Fibroblast of lung (primary cell): ENCODE measurements at regions not wholly inside any gene's neighbourhood (a gene's known extent, or its start where the extent isn't known, plus 50 kb on each side); places are given as distances from the start of the nearest gene placed in this dataset.

Experiments
- DNase-seq, 2 donors: peaks; one replicate each; pipeline versions ENCODE4 v3.0.0 to v3.0.0-alpha.2; 2010; ENCODE audit warnings: low read depth in 2 of 2
- H2AFZ ChIP-seq: 2 replicates; pipeline ENCODE4 v1.5.1; 2012; ENCODE audit warnings: low read length, control low read depth, inconsistent platforms
- H3K27ac ChIP-seq: 2 replicates; pipeline ENCODE4 v1.5.1; 2011; ENCODE audit warnings: low read length, control low read depth; ENCODE audit not compliant: insufficient read depth
- H3K27me3 ChIP-seq: 2 replicates; pipeline ENCODE4 v1.5.1; 2011; ENCODE audit warnings: mild to moderate bottlenecking, low read length; ENCODE audit not compliant: control insufficient read depth, insufficient read depth
- H3K36me3 ChIP-seq: 2 replicates; pipeline ENCODE4 v1.5.1; 2011; ENCODE audit warnings: low read length; ENCODE audit not compliant: control insufficient read depth, insufficient read depth
- H3K4me1 ChIP-seq: 2 replicates; pipeline ENCODE4 v1.5.1; 2011; ENCODE audit warnings: low read length; ENCODE audit not compliant: control insufficient read depth, insufficient read depth; ENCODE audit errors: extremely low read depth
- H3K4me2 ChIP-seq: 2 replicates; pipeline ENCODE4 v1.5.1; 2011; ENCODE audit warnings: low read length, control low read depth; ENCODE audit not compliant: insufficient read depth; ENCODE audit errors: extremely low read depth
- H3K4me3 ChIP-seq, 4 experiments: fragments of 200-600 bp in 1 of 4; sonication (generic) in 1 of 4; replicated peaks in 1 of 4; 2 replicates each; pipeline ENCODE4 v1.5.1; 2011 to 2016; ENCODE audit warnings: low read length in 4 of 4, low read depth in 3 of 4, mild to moderate bottlenecking in 3 of 4, control low read depth in 2 of 4, inconsistent platforms in 1 of 4, mixed read lengths in 1 of 4; ENCODE audit not compliant: insufficient read depth in 1 of 4; ENCODE audit errors: control extremely low read depth in 1 of 4
- H3K79me2 ChIP-seq: 2 replicates; pipeline ENCODE4 v1.5.1; 2012; ENCODE audit warnings: mild to moderate bottlenecking, low read length, inconsistent platforms; ENCODE audit not compliant: control insufficient read depth, insufficient read depth
- H3K9ac ChIP-seq: 2 replicates; pipeline ENCODE4 v1.5.1; 2011; ENCODE audit warnings: mild to moderate bottlenecking, low read length, control low read depth; ENCODE audit not compliant: insufficient read depth
- H3K9me3 ChIP-seq: 2 replicates; pipeline ENCODE4 v1.5.1; 2012; ENCODE audit warnings: low read depth, low read length; ENCODE audit not compliant: control insufficient read depth, insufficient read depth
- H4K20me1 ChIP-seq: 2 replicates; pipeline ENCODE4 v1.5.1; 2011; ENCODE audit warnings: low read length; ENCODE audit not compliant: control insufficient read depth, insufficient read depth; ENCODE audit errors: extremely low read depth
- EZH2 ChIP-seq: IDR thresholded peaks from 2 replicates; pipeline ENCODE4 v1.5.1; 2012; ENCODE audit warnings: low read length, control low read depth, mild to moderate bottlenecking; ENCODE audit errors: missing control alignments
- TF ChIP-seq, protein P1 (sequence below), 2 donors: IDR thresholded peaks in 1 of 2; conservative IDR thresholded peaks in 1 of 2; 1 replicate in 1 of 2; 2 replicates in 1 of 2; pipeline ENCODE4 v1.5.1; 2011 to 2012; ENCODE audit warnings: low read length in 2 of 2, control low read depth in 1 of 2, inconsistent platforms in 1 of 2, low read depth in 1 of 2, mild to moderate bottlenecking in 1 of 2

DNA sequence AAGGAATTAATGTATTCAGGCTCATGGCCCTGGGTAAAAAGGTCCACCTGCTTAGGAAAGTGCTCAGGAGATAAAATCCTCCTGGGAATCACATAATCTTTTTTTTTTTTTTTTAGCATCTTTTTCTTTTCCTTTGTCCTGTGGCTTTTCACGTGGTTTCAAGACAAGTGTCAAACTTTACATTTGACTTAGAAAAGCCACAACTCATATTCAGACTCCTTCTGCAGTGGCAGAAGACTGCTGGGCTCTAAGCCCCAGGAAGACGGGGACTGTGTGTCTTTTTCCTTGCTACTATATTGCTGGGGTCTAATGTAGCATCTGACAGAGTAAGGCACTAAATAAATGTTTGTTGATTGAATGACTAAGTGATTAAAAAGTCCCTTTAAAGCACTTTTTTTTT is 127.5 kb upstream of the ANKRD1 start:
- no peak overlapping the region for H3K4me2 ChIP-seq
- no peaks in the 10 kb centered on the region for H3K4me1 ChIP-seq
- H4K20me1 ChIP-seq = no peaks in the 10 kb centered on the region
- no peak for DNase-seq
- no peaks in the 10 kb centered on the region for H3K79me2 ChIP-seq
- no peak overlapping the region for H3K4me3 ChIP-seq
- H3K9me3 ChIP-seq = no peaks in the 10 kb centered on the region
- H2AFZ ChIP-seq = no peak overlapping the region
- TF ChIP-seq, protein P1, sequence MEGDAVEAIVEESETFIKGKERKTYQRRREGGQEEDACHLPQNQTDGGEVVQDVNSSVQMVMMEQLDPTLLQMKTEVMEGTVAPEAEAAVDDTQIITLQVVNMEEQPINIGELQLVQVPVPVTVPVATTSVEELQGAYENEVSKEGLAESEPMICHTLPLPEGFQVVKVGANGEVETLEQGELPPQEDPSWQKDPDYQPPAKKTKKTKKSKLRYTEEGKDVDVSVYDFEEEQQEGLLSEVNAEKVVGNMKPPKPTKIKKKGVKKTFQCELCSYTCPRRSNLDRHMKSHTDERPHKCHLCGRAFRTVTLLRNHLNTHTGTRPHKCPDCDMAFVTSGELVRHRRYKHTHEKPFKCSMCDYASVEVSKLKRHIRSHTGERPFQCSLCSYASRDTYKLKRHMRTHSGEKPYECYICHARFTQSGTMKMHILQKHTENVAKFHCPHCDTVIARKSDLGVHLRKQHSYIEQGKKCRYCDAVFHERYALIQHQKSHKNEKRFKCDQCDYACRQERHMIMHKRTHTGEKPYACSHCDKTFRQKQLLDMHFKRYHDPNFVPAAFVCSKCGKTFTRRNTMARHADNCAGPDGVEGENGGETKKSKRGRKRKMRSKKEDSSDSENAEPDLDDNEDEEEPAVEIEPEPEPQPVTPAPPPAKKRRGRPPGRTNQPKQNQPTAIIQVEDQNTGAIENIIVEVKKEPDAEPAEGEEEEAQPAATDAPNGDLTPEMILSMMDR (conservative IDR thresholded peaks at IDR 0.05 in 1 of 2, IDR thresholded peaks at IDR 0.05 in 1 of 2; ENCODE audit: low read depth in 1 of 2, low read length in 2 of 2) = no peak
- no peaks in the 10 kb centered on the region for H3K36me3 ChIP-seq
- no peak overlapping the region for H3K9ac ChIP-seq
- H3K27ac ChIP-seq = no peak overlapping the region
- H3K27me3 ChIP-seq = no peaks in the 10 kb centered on the region

DNA sequence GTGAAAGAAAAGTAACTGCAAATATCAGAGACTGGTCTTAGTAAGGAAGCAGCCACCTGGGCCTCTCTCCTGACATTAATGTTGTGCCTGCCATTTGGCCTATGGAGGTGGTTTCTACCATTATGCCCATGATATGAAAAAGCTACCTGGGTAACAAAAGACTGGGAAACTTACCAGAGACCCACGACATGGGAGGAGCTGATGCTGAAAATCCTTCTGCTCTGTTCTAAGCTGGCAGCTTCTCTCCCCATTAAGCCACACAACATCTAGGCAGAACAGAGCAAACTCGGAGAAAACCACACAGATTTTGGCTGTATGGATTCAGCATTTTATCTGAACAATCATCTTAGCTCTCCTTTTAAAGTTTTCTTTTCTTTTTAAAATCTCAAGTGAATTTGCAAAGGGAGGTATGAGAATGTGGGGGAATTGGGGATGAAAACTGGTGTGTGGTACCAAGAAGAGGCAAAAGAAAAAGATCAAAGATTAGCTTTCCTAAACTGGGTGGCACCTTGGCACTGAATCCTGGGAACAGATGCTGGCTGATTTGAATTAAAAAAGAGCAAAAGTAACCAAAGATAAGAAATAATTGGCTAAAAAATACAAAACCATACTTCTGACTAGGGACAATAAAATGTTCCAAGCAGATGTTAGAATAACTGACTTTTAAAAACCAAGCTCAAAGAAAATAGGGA is 128.6 kb upstream of the ANKRD1 start:
- H3K4me3 ChIP-seq = no peak overlapping the region
- TF ChIP-seq, protein P1 (conservative IDR thresholded peaks at IDR 0.05 in 1 of 2, IDR thresholded peaks at IDR 0.05 in 1 of 2; ENCODE audit: low read depth in 1 of 2, low read length in 2 of 2) = no peak
- H3K9ac ChIP-seq = no peak overlapping the region
- H3K9me3 ChIP-seq = no peaks in the 10 kb centered on the region
- H3K4me1 ChIP-seq = no peaks in the 10 kb centered on the region
- H4K20me1 ChIP-seq = no peaks in the 10 kb centered on the region
- no peaks in the 10 kb centered on the region for H3K27me3 ChIP-seq
- no peak overlapping the region for H3K4me2 ChIP-seq
- no peaks in the 10 kb centered on the region for H3K36me3 ChIP-seq
- H3K79me2 ChIP-seq = no peaks in the 10 kb centered on the region
- DNase-seq = no peak
- no peak overlapping the region for H3K27ac ChIP-seq
- no peak overlapping the region for H2AFZ ChIP-seq

DNA sequence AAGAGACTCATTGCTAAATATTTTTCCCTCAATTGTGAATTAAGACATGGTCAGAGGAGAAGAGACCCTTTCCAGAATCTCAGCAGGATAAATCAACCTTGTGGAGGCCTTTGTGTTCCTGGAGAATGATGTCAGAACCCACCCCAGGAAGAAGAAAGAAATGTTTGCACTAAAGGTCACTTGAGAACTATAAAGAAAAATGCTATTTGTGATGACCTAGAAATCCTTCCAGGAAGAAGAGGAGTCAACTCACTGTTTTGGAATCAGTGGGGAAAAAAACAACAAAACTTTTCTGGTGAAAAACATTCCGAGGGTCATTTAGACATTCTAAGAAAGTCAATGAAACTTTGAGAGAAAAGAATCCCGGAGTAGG is 129.1 kb upstream of the ANKRD1 start:
- Histone ChIP-seq H3K27ac (no peak overlapping the region), H3K9ac (no peak overlapping the region), H3K4me1 (no peaks in the 10 kb centered on the region), H3K27me3 (no peaks in the 10 kb centered on the region), H3K9me3 (no peaks in the 10 kb centered on the region), H3K4me3 (no peak overlapping the region), H3K4me2 (no peak overlapping the region), H2AFZ (no peak overlapping the region), H4K20me1 (no peaks in the 10 kb centered on the region), H3K79me2 (no peaks in the 10 kb centered on the region), H3K36me3 (no peaks in the 10 kb centered on the region)
- DNase-seq = peak in 1 of 2 donors; percentile 29
- no peak for TF ChIP-seq EZH2
- TF ChIP-seq, protein P1 (conservative IDR thresholded peaks at IDR 0.05 in 1 of 2, IDR thresholded peaks at IDR 0.05 in 1 of 2; ENCODE audit: low read depth in 1 of 2, low read length in 2 of 2) = no peak
